ENCODE measurements at regions not wholly inside any gene's neighbourhood (a gene's known extent, or its start where the extent isn't known, plus 50 kb on each side); places are given as distances from the start of the nearest gene placed in this dataset.

GRCh38 chr17:77306048-77306789, 165.4 kb downstream of the SEC14L1 start:
- peak overlapping the region; percentile 12 for H3K27ac ChIP-seq

GRCh38 chr17:77306790-77307478, 166.2 kb downstream of the SEC14L1 start:
- peak overlapping the region; percentile 12 for H3K27ac ChIP-seq
- DNase-seq (ENCODE audit: low read depth, low spot score): no peak

More at GRCh38 chr17:77306048-77306789, 165.4 kb downstream of the SEC14L1 start:
- DNase-seq (ENCODE audit: low read depth, low spot score): no peak

GRCh38 chr17:77307479-77308198, 166.9 kb downstream of the SEC14L1 start:
- no peak for DNase-seq (ENCODE audit: low read depth, low spot score)
- no peak overlapping the region for H3K27ac ChIP-seq

GRCh38 chr17:77308861-77309726, 168.3 kb downstream of the SEC14L1 start:
- DNase-seq (ENCODE audit: low read depth, low spot score): no peak
- no peak overlapping the region for H3K27ac ChIP-seq

GRCh38 chr17:77310336-77310735, 169.6 kb downstream of the SEC14L1 start:
- H3K27ac ChIP-seq: no peak overlapping the region
- DNase-seq (ENCODE audit: low read depth, low spot score): no peak

GRCh38 chr17:77311371-77311981, 170.7 kb downstream of the SEC14L1 start:
- H3K27ac ChIP-seq: no peak overlapping the region
- DNase-seq (ENCODE audit: low read depth, low spot score): no peak

GRCh38 chr17:77312061-77312701, 171.4 kb downstream of the SEC14L1 start:
- no peak overlapping the region for H3K27ac ChIP-seq
- DNase-seq (ENCODE audit: low read depth, low spot score): no peak

GRCh38 chr17:77312786-77313599, 172.2 kb downstream of the SEC14L1 start:
- H3K27ac ChIP-seq: no peak overlapping the region

GRCh38 chr17:77313831-77314230, 173.1 kb downstream of the SEC14L1 start:
- H3K27ac ChIP-seq: no peak overlapping the region
- DNase-seq (ENCODE audit: low read depth, low spot score): no peak

More at GRCh38 chr17:77312786-77313599, 172.2 kb downstream of the SEC14L1 start:
- no peak for DNase-seq (ENCODE audit: low read depth, low spot score)

- DNase-seq (ENCODE audit: low read depth, low spot score): no peak
- no peak overlapping the region for H3K27ac ChIP-seq
Measured at GRCh38 chr17:77314601-77315000, 173.8 kb downstream of the SEC14L1 start.

GRCh38 chr17:77315010-77315409, 174.2 kb downstream of the SEC14L1 start:
- no peak for DNase-seq (ENCODE audit: low read depth, low spot score)
- H3K27ac ChIP-seq: no peak overlapping the region

- H3K27ac ChIP-seq: peak overlapping the region; percentile 17
- DNase-seq (ENCODE audit: low read depth, low spot score): no peak
Measured at GRCh38 chr17:77315551-77316190, 174.9 kb downstream of the SEC14L1 start.

GRCh38 chr17:77316191-77316641, 175.4 kb downstream of the SEC14L1 start:
- peak overlapping the region; percentile 17 for H3K27ac ChIP-seq
- no peak for DNase-seq (ENCODE audit: low read depth, low spot score)

- no peak for DNase-seq (ENCODE audit: low read depth, low spot score)
- H3K27ac ChIP-seq: peak overlapping the region; percentile 17
Measured at GRCh38 chr17:77316651-77317050, 175.9 kb downstream of the SEC14L1 start.

- no peak overlapping the region for H3K27ac ChIP-seq
- no peak for DNase-seq (ENCODE audit: low read depth, low spot score)
Measured at GRCh38 chr17:77317091-77317750, 176.5 kb downstream of the SEC14L1 start.

- H3K27ac ChIP-seq: peak overlapping the region; percentile 94
- no peak for DNase-seq (ENCODE audit: low read depth, low spot score)
Measured at GRCh38 chr17:77318021-77318420, 177.3 kb downstream of the SEC14L1 start.

GRCh38 chr17:77318491-77319210, 177.9 kb downstream of the SEC14L1 start:
- peak overlapping the region; percentile 94 for H3K27ac ChIP-seq
- no peak for DNase-seq (ENCODE audit: low read depth, low spot score)
